Fibroblast of lung (primary cell): ENCODE measurements at regions not wholly inside any gene's neighbourhood (a gene's known extent, or its start where the extent isn't known, plus 50 kb on each side); places are given as distances from the start of the nearest gene placed in this dataset.

Experiments
- DNase-seq, 2 donors: peaks; one replicate each; pipeline versions ENCODE4 v3.0.0 to v3.0.0-alpha.2; 2010; ENCODE audit warnings: low read depth in 2 of 2
- H2AFZ ChIP-seq: 2 replicates; pipeline ENCODE4 v1.5.1; 2012; ENCODE audit warnings: low read length, control low read depth, inconsistent platforms
- H3K27ac ChIP-seq: 2 replicates; pipeline ENCODE4 v1.5.1; 2011; ENCODE audit warnings: low read length, control low read depth; ENCODE audit not compliant: insufficient read depth
- H3K27me3 ChIP-seq: 2 replicates; pipeline ENCODE4 v1.5.1; 2011; ENCODE audit warnings: mild to moderate bottlenecking, low read length; ENCODE audit not compliant: control insufficient read depth, insufficient read depth
- H3K36me3 ChIP-seq: 2 replicates; pipeline ENCODE4 v1.5.1; 2011; ENCODE audit warnings: low read length; ENCODE audit not compliant: control insufficient read depth, insufficient read depth
- H3K4me1 ChIP-seq: 2 replicates; pipeline ENCODE4 v1.5.1; 2011; ENCODE audit warnings: low read length; ENCODE audit not compliant: control insufficient read depth, insufficient read depth; ENCODE audit errors: extremely low read depth
- H3K4me2 ChIP-seq: 2 replicates; pipeline ENCODE4 v1.5.1; 2011; ENCODE audit warnings: low read length, control low read depth; ENCODE audit not compliant: insufficient read depth; ENCODE audit errors: extremely low read depth
- H3K4me3 ChIP-seq, 4 experiments: fragments of 200-600 bp in 1 of 4; sonication (generic) in 1 of 4; replicated peaks in 1 of 4; 2 replicates each; pipeline ENCODE4 v1.5.1; 2011 to 2016; ENCODE audit warnings: low read length in 4 of 4, low read depth in 3 of 4, mild to moderate bottlenecking in 3 of 4, control low read depth in 2 of 4, inconsistent platforms in 1 of 4, mixed read lengths in 1 of 4; ENCODE audit not compliant: insufficient read depth in 1 of 4; ENCODE audit errors: control extremely low read depth in 1 of 4
- H3K79me2 ChIP-seq: 2 replicates; pipeline ENCODE4 v1.5.1; 2012; ENCODE audit warnings: mild to moderate bottlenecking, low read length, inconsistent platforms; ENCODE audit not compliant: control insufficient read depth, insufficient read depth
- H3K9ac ChIP-seq: 2 replicates; pipeline ENCODE4 v1.5.1; 2011; ENCODE audit warnings: mild to moderate bottlenecking, low read length, control low read depth; ENCODE audit not compliant: insufficient read depth
- H3K9me3 ChIP-seq: 2 replicates; pipeline ENCODE4 v1.5.1; 2012; ENCODE audit warnings: low read depth, low read length; ENCODE audit not compliant: control insufficient read depth, insufficient read depth
- H4K20me1 ChIP-seq: 2 replicates; pipeline ENCODE4 v1.5.1; 2011; ENCODE audit warnings: low read length; ENCODE audit not compliant: control insufficient read depth, insufficient read depth; ENCODE audit errors: extremely low read depth
- CTCF ChIP-seq, 2 donors: IDR thresholded peaks in 1 of 2; conservative IDR thresholded peaks in 1 of 2; 1 replicate in 1 of 2; 2 replicates in 1 of 2; pipeline ENCODE4 v1.5.1; 2011 to 2012; ENCODE audit warnings: low read length in 2 of 2, control low read depth in 1 of 2, inconsistent platforms in 1 of 2, low read depth in 1 of 2, mild to moderate bottlenecking in 1 of 2
- EZH2 ChIP-seq: IDR thresholded peaks from 2 replicates; pipeline ENCODE4 v1.5.1; 2012; ENCODE audit warnings: low read length, control low read depth, mild to moderate bottlenecking; ENCODE audit errors: missing control alignments

- Histone ChIP-seq H3K79me2 (no peaks in the 10 kb centered on the region), H2AFZ (no peak overlapping the region), H3K9ac (no peak overlapping the region), H3K4me2 (no peak overlapping the region), H3K9me3 (no peaks in the 10 kb centered on the region), H4K20me1 (no peaks in the 10 kb centered on the region), H3K36me3 (no peaks in the 10 kb centered on the region), H3K27ac (no peak overlapping the region), H3K4me1 (no peaks in the 10 kb centered on the region), H3K4me3 (no peak overlapping the region), H3K27me3 (no peaks in the 10 kb centered on the region)
- TF ChIP-seq CTCF (conservative IDR thresholded peaks at IDR 0.05 in 1 of 2, IDR thresholded peaks at IDR 0.05 in 1 of 2; ENCODE audit: low read depth in 1 of 2, low read length in 2 of 2) = no peak
- no peak for TF ChIP-seq EZH2
- DNase-seq = no peak
These were observed 280.2 kb downstream of the ZEB2 start for GRCh38 chr2:144239726-144240125.

DNA sequence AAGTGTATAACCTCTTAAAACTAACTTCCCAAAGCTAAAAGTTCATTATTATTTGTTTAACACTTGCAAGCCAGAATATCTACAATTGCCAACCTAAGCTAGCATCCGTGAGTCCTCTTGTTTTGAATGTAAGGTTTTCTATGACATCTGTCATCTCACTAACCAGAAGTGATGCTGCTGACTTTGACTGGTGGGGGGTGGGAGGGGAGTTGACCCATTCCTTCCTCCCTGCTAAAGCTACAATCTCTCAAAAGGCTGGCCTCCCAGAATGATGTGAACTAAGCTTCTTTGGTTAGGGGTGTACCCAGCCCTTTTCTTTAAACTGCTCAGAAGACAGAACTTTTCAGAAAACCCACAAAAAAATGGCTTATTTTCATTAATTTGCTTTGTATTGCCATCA, 280.6 kb downstream of the ZEB2 start:
- no peak for DNase-seq
- Histone ChIP-seq H3K27me3 (no peaks in the 10 kb centered on the region), H3K9me3 (no peaks in the 10 kb centered on the region), H3K4me3 (no peak overlapping the region), H3K36me3 (no peaks in the 10 kb centered on the region), H3K9ac (no peak overlapping the region), H4K20me1 (no peaks in the 10 kb centered on the region), H3K27ac (no peak overlapping the region), H3K4me2 (no peak overlapping the region), H2AFZ (no peak overlapping the region), H3K4me1 (no peaks in the 10 kb centered on the region), H3K79me2 (no peaks in the 10 kb centered on the region)
- TF ChIP-seq CTCF (conservative IDR thresholded peaks at IDR 0.05 in 1 of 2, IDR thresholded peaks at IDR 0.05 in 1 of 2; ENCODE audit: low read depth in 1 of 2, low read length in 2 of 2) (no peak), EZH2 (no peak)

DNA sequence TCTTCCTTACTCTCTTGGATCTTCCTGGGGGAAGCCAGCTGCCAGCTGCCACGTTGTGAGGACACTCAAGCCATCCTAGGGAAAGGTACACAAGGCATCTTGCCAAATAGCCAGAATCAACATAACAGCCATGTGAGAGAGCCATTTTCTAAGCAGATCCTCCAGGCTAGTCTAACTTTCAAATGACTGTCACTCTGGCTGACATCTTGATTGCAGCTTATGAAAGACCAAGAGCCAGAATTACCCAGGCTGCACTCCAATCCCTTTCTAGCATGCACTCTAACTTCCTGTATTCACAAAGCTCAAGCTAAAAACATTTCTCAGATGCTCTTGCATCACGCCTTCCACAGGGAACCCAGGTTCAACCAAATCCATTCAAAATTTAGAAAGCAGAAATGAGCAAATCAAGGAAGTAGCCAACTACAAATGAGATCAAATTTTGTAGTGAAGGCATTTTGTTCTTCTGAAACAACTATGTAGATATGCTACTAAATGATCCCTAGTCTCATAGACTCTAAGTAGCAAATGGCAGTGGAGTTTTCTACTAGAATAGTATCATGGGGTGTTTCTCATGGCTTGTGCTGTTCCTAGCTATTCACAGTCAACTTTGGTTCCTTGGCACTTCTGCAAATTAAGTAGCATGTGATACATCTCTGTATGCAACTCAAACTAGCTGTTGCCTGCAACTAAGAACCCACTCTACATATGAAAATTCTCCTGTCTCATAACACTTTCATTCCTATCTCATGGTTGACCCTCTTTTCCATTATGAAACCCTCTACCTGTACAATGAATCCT, 281.9 kb downstream of the ZEB2 start:
- H3K79me2 ChIP-seq = no peaks in the 10 kb centered on the region
- H3K4me2 ChIP-seq = no peak overlapping the region
- no peaks in the 10 kb centered on the region for H3K9me3 ChIP-seq
- no peak for TF ChIP-seq EZH2
- no peak for TF ChIP-seq CTCF (conservative IDR thresholded peaks at IDR 0.05 in 1 of 2, IDR thresholded peaks at IDR 0.05 in 1 of 2; ENCODE audit: low read depth in 1 of 2, low read length in 2 of 2)
- no peaks in the 10 kb centered on the region for H4K20me1 ChIP-seq
- H3K27me3 ChIP-seq = no peaks in the 10 kb centered on the region
- no peak overlapping the region for H3K9ac ChIP-seq
- H3K27ac ChIP-seq = no peak overlapping the region
- DNase-seq = no peak
- no peaks in the 10 kb centered on the region for H3K36me3 ChIP-seq
- no peaks in the 10 kb centered on the region for H3K4me1 ChIP-seq
- H2AFZ ChIP-seq = no peak overlapping the region
- no peak overlapping the region for H3K4me3 ChIP-seq
